Fibroblast of lung (primary cell): ENCODE measurements at regions not wholly inside any gene's neighbourhood (a gene's known extent, or its start where the extent isn't known, plus 50 kb on each side); places are given as distances from the start of the nearest gene placed in this dataset.

Experiments used
- DNase-seq, 2 donors: peaks; one replicate each; pipeline versions ENCODE4 v3.0.0 to v3.0.0-alpha.2; 2010; ENCODE audit warnings: low read depth in 2 of 2
- H2AFZ ChIP-seq: 2 replicates; pipeline ENCODE4 v1.5.1; 2012; ENCODE audit warnings: low read length, control low read depth, inconsistent platforms
- H3K27ac ChIP-seq: 2 replicates; pipeline ENCODE4 v1.5.1; 2011; ENCODE audit warnings: low read length, control low read depth; ENCODE audit not compliant: insufficient read depth
- H3K27me3 ChIP-seq: 2 replicates; pipeline ENCODE4 v1.5.1; 2011; ENCODE audit warnings: mild to moderate bottlenecking, low read length; ENCODE audit not compliant: control insufficient read depth, insufficient read depth
- H3K36me3 ChIP-seq: 2 replicates; pipeline ENCODE4 v1.5.1; 2011; ENCODE audit warnings: low read length; ENCODE audit not compliant: control insufficient read depth, insufficient read depth
- H3K4me1 ChIP-seq: 2 replicates; pipeline ENCODE4 v1.5.1; 2011; ENCODE audit warnings: low read length; ENCODE audit not compliant: control insufficient read depth, insufficient read depth; ENCODE audit errors: extremely low read depth
- H3K4me2 ChIP-seq: 2 replicates; pipeline ENCODE4 v1.5.1; 2011; ENCODE audit warnings: low read length, control low read depth; ENCODE audit not compliant: insufficient read depth; ENCODE audit errors: extremely low read depth
- H3K4me3 ChIP-seq, 4 experiments: fragments of 200-600 bp in 1 of 4; sonication (generic) in 1 of 4; replicated peaks in 1 of 4; 2 replicates each; pipeline ENCODE4 v1.5.1; 2011 to 2016; ENCODE audit warnings: low read length in 4 of 4, low read depth in 3 of 4, mild to moderate bottlenecking in 3 of 4, control low read depth in 2 of 4, inconsistent platforms in 1 of 4, mixed read lengths in 1 of 4; ENCODE audit not compliant: insufficient read depth in 1 of 4; ENCODE audit errors: control extremely low read depth in 1 of 4
- H3K79me2 ChIP-seq: 2 replicates; pipeline ENCODE4 v1.5.1; 2012; ENCODE audit warnings: mild to moderate bottlenecking, low read length, inconsistent platforms; ENCODE audit not compliant: control insufficient read depth, insufficient read depth
- H3K9ac ChIP-seq: 2 replicates; pipeline ENCODE4 v1.5.1; 2011; ENCODE audit warnings: mild to moderate bottlenecking, low read length, control low read depth; ENCODE audit not compliant: insufficient read depth
- H3K9me3 ChIP-seq: 2 replicates; pipeline ENCODE4 v1.5.1; 2012; ENCODE audit warnings: low read depth, low read length; ENCODE audit not compliant: control insufficient read depth, insufficient read depth
- H4K20me1 ChIP-seq: 2 replicates; pipeline ENCODE4 v1.5.1; 2011; ENCODE audit warnings: low read length; ENCODE audit not compliant: control insufficient read depth, insufficient read depth; ENCODE audit errors: extremely low read depth
- EZH2 ChIP-seq: IDR thresholded peaks from 2 replicates; pipeline ENCODE4 v1.5.1; 2012; ENCODE audit warnings: low read length, control low read depth, mild to moderate bottlenecking; ENCODE audit errors: missing control alignments
- TF ChIP-seq, protein P1 (sequence below), 2 donors: IDR thresholded peaks in 1 of 2; conservative IDR thresholded peaks in 1 of 2; 1 replicate in 1 of 2; 2 replicates in 1 of 2; pipeline ENCODE4 v1.5.1; 2011 to 2012; ENCODE audit warnings: low read length in 2 of 2, control low read depth in 1 of 2, inconsistent platforms in 1 of 2, low read depth in 1 of 2, mild to moderate bottlenecking in 1 of 2

DNA sequence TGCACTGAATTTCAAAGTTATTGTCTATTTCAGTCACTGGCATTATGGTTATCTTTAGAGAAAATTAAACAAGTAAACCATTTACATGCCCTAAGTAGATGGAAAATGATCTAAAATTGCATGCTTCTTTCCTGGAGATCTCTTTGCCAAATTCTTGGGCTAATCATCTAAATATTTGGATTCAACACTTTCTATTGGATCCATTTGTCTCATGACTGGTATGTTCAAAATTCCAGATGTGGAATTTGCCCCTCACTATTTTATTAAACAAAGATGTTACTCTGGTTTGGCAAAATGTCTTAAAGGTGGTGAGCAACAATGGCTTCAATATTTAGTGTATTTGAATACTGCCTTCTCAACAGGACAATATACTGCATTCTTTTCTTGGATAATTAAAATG is 147.5 kb upstream of the CASK start:
- H3K79me2 ChIP-seq, result no peaks in the 10 kb centered on the region
- H3K9me3 ChIP-seq, result no peaks in the 10 kb centered on the region
- H3K36me3 ChIP-seq, result no peaks in the 10 kb centered on the region
- H3K9ac ChIP-seq, result no peak overlapping the region
- H3K27me3 ChIP-seq, result no peaks in the 10 kb centered on the region
- no peaks in the 10 kb centered on the region for H4K20me1 ChIP-seq
- H2AFZ ChIP-seq, result no peak overlapping the region
- no peak overlapping the region for H3K4me3 ChIP-seq
- DNase-seq, result no peak
- no peak overlapping the region for H3K27ac ChIP-seq
- TF ChIP-seq EZH2, result no peak
- TF ChIP-seq, protein P1, sequence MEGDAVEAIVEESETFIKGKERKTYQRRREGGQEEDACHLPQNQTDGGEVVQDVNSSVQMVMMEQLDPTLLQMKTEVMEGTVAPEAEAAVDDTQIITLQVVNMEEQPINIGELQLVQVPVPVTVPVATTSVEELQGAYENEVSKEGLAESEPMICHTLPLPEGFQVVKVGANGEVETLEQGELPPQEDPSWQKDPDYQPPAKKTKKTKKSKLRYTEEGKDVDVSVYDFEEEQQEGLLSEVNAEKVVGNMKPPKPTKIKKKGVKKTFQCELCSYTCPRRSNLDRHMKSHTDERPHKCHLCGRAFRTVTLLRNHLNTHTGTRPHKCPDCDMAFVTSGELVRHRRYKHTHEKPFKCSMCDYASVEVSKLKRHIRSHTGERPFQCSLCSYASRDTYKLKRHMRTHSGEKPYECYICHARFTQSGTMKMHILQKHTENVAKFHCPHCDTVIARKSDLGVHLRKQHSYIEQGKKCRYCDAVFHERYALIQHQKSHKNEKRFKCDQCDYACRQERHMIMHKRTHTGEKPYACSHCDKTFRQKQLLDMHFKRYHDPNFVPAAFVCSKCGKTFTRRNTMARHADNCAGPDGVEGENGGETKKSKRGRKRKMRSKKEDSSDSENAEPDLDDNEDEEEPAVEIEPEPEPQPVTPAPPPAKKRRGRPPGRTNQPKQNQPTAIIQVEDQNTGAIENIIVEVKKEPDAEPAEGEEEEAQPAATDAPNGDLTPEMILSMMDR (conservative IDR thresholded peaks at IDR 0.05 in 1 of 2, IDR thresholded peaks at IDR 0.05 in 1 of 2; ENCODE audit: low read depth in 1 of 2, low read length in 2 of 2), result no peak
- no peak overlapping the region for H3K4me2 ChIP-seq
- H3K4me1 ChIP-seq, result no peaks in the 10 kb centered on the region

DNA sequence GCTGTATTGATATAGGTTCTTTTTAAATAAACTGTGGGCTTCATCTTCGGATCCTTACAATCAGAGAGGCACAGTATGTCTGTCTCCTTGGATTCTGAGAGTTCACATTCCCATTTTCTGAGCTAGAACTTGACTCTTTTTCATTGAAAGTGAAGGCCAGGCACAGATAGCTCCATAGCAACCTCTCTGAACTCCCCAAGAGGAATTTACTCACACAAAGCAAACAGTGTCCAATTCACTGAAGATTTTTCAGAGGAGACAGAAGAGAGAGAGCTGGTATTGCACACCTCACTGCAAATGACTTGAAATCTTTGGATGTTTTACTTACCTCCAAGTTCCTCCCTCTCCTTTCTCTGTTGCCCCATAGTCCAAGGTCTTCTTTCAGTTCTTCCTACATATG is 130.9 kb upstream of the CASK start:
- H3K4me3 ChIP-seq, result no peak overlapping the region
- TF ChIP-seq EZH2, result no peak
- DNase-seq, result no peak
- H3K27ac ChIP-seq, result no peak overlapping the region
- no peaks in the 10 kb centered on the region for H3K27me3 ChIP-seq
- no peaks in the 10 kb centered on the region for H3K4me1 ChIP-seq
- no peak overlapping the region for H2AFZ ChIP-seq
- H3K9me3 ChIP-seq, result no peaks in the 10 kb centered on the region
- H3K79me2 ChIP-seq, result no peaks in the 10 kb centered on the region
- H4K20me1 ChIP-seq, result no peaks in the 10 kb centered on the region
- no peak overlapping the region for H3K4me2 ChIP-seq
- no peak overlapping the region for H3K9ac ChIP-seq
- H3K36me3 ChIP-seq, result no peaks in the 10 kb centered on the region

DNA sequence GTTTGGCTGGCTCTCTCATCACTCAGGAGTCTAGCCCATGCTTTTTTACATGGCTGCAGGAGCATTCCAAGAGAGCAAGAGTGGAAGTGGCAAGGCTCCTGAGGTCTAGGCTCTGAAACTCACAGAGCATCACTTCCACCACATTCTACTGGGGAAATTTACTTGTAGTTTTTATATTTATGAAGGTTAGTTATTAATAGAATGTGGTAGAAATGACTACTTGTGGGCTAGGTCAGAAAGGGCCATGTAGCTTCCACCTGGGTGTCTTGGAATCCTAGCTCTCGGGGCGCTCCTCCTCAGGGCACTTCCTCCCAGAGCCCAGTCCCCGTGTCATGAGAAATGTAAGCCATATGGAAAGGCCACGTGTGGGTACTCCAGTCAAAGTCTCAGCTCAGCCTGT is 127.0 kb upstream of the CASK start:
- Histone ChIP-seq H3K79me2 (no peaks in the 10 kb centered on the region), H4K20me1 (no peaks in the 10 kb centered on the region), H3K4me2 (no peak overlapping the region), H3K9me3 (no peaks in the 10 kb centered on the region), H2AFZ (no peak overlapping the region), H3K9ac (no peak overlapping the region), H3K36me3 (no peaks in the 10 kb centered on the region), H3K27me3 (no peaks in the 10 kb centered on the region), H3K4me3 (no peak overlapping the region), H3K4me1 (no peaks in the 10 kb centered on the region), H3K27ac (no peak overlapping the region)
- no peak for DNase-seq
- TF ChIP-seq, protein P1 (conservative IDR thresholded peaks at IDR 0.05 in 1 of 2, IDR thresholded peaks at IDR 0.05 in 1 of 2; ENCODE audit: low read depth in 1 of 2, low read length in 2 of 2), result no peak
- TF ChIP-seq EZH2, result no peak
